Uterus (tissue), 3 donors: ENCODE measurements at regions not wholly inside any gene's neighbourhood (a gene's known extent, or its start where the extent isn't known, plus 50 kb on each side); places are given as distances from the start of the nearest gene placed in this dataset.

Source experiments
- DNase-seq, 2 donors: peaks; one replicate each; pipeline ENCODE4 v3.0.0-alpha.2; 2019 to 2020
- H3K27ac ChIP-seq, 2 donors: fragments of 200-600 bp; sonication (generic); 1 replicate in 1 of 2; 2 replicates in 1 of 2; pipeline ENCODE4 v1.5.1; 2016 to 2018
- H3K27me3 ChIP-seq, 2 donors: fragments of 200-600 bp; sonication (generic); one replicate each; pipeline ENCODE4 v1.5.1; 2018 to 2019; ENCODE audit warnings: control low read depth in 1 of 2
- H3K36me3 ChIP-seq, 2 donors: fragments of 200-600 bp; sonication (generic); one replicate each; pipeline ENCODE4 v1.5.1; 2019; ENCODE audit warnings: control low read depth in 1 of 2
- H3K4me1 ChIP-seq, 2 donors: fragments of 200-600 bp; sonication (generic); one replicate each; pipeline ENCODE4 v1.5.1; 2018 to 2019; ENCODE audit warnings: control low read depth in 1 of 2
- H3K4me3 ChIP-seq, 2 donors: fragments of 200-600 bp; sonication (generic); 1 replicate in 1 of 2; 2 replicates in 1 of 2; pipeline ENCODE4 v1.5.1; 2018 to 2019; ENCODE audit warnings: mild to moderate bottlenecking in 1 of 2
- H3K9me3 ChIP-seq, 2 donors: fragments of 200-600 bp; sonication (generic); one replicate each; pipeline ENCODE4 v1.5.1; 2019; ENCODE audit warnings: control low read depth in 1 of 2
- POLR2A ChIP-seq, 2 donors: fragments of 450-650 bp; IDR thresholded peaks; one replicate each; pipeline ENCODE4 v1.6.1; 2016; ENCODE audit warnings: antibody characterized with exemption in 2 of 2, mild to moderate bottlenecking in 1 of 2, moderate library complexity in 1 of 2
- intact Hi-C: fragments of 100-400 bp; cut with DNase I; formaldehyde crosslinking; loops from one replicate; pipeline ENCODE4 v1.15.1; 2023; ENCODE audit warnings: low total_unique reads
- TF ChIP-seq, protein P1 (sequence below), 4 experiments: fragments of 200-600 bp in 2 of 4; fragments of 450-650 bp in 2 of 4; sonication (generic) in 2 of 4; IDR thresholded peaks; one replicate each; pipeline ENCODE4 v1.5.1; 2016 to 2019; ENCODE audit warnings: antibody characterized with exemption in 4 of 4, mild to moderate bottlenecking in 2 of 4, moderate library complexity in 1 of 4
- donor health status: DM: yes; HTN: yes; CAD: no.

- intact Hi-C loops = no loop called here
- H3K4me1 ChIP-seq = no peaks in the 10 kb centered on the region
- H3K36me3 ChIP-seq = no peaks in the 10 kb centered on the region
- TF ChIP-seq, protein P1, sequence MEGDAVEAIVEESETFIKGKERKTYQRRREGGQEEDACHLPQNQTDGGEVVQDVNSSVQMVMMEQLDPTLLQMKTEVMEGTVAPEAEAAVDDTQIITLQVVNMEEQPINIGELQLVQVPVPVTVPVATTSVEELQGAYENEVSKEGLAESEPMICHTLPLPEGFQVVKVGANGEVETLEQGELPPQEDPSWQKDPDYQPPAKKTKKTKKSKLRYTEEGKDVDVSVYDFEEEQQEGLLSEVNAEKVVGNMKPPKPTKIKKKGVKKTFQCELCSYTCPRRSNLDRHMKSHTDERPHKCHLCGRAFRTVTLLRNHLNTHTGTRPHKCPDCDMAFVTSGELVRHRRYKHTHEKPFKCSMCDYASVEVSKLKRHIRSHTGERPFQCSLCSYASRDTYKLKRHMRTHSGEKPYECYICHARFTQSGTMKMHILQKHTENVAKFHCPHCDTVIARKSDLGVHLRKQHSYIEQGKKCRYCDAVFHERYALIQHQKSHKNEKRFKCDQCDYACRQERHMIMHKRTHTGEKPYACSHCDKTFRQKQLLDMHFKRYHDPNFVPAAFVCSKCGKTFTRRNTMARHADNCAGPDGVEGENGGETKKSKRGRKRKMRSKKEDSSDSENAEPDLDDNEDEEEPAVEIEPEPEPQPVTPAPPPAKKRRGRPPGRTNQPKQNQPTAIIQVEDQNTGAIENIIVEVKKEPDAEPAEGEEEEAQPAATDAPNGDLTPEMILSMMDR (IDR thresholded peaks at IDR 0.05) = no peak
- TF ChIP-seq POLR2A (IDR thresholded peaks at IDR 0.05) = no peak
- no peak for DNase-seq
- H3K9me3 ChIP-seq = no peaks in the 10 kb centered on the region
- no peak overlapping the region for H3K4me3 ChIP-seq
- no peaks in the 10 kb centered on the region for H3K27me3 ChIP-seq
- no peak overlapping the region for H3K27ac ChIP-seq
Observed at GRCh38 chr4:184544788-184545409, 70.5 kb upstream of the IRF2 start.

DNA sequence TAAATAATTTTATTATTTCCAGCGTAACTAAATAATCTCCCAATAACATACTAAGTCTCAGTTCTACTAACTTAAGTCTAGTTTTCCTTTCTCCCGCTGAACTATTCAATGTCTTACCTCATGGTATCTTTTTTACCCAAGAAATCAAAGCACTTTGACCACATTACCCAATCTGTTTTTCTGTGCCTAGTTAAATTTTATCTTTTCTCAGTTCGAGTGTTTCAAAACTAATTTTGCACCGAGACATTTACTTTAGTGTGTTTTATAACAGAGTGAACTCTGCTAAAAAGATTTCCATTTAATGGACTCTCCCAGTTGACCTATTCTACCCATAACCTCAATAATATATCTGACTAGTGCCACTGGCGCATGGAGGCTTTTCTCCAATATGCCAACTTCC is 67.6 kb upstream of the IRF2 start:
- no peaks in the 10 kb centered on the region for H3K4me1 ChIP-seq
- intact Hi-C loops = no loop called here
- TF ChIP-seq, protein P1 (IDR thresholded peaks at IDR 0.05) = no peak
- no peaks in the 10 kb centered on the region for H3K27me3 ChIP-seq
- no peak overlapping the region for H3K27ac ChIP-seq
- no peaks in the 10 kb centered on the region for H3K36me3 ChIP-seq
- DNase-seq = no peak
- no peaks in the 10 kb centered on the region for H3K9me3 ChIP-seq
- no peak overlapping the region for H3K4me3 ChIP-seq

GRCh38 chr4:184540307-184540706 is 66.0 kb upstream of the IRF2 start:
- Histone ChIP-seq H3K4me3 (no peak overlapping the region), H3K27me3 (no peaks in the 10 kb centered on the region), H3K27ac (no peak overlapping the region), H3K36me3 (no peaks in the 10 kb centered on the region), H3K9me3 (no peaks in the 10 kb centered on the region), H3K4me1 (peaks cover 0 to 2% of the 10 kb centered on the region in 2 donors)
- TF ChIP-seq, protein P1 (IDR thresholded peaks at IDR 0.05) = no peak
- no peak for TF ChIP-seq POLR2A (IDR thresholded peaks at IDR 0.05)
- intact Hi-C loops = no loop called here
- DNase-seq = no peak

- H3K4me1 ChIP-seq = peaks cover 4% of the 10 kb centered on the region in 2 donors
- no peaks in the 10 kb centered on the region for H3K36me3 ChIP-seq
- TF ChIP-seq POLR2A (IDR thresholded peaks at IDR 0.05) = no peak
- TF ChIP-seq, protein P1 (IDR thresholded peaks at IDR 0.05) = peak; percentile 69 to 88 (median 80)
- intact Hi-C loops = loop anchor here (10.0 kb wide), 1 partner anchor 63 kb away; the partner anchor contains the start of gene IRF2
- peak overlapping the region; percentile 56 to 62 for H3K4me3 ChIP-seq
- peak; percentile 91 to 92 for DNase-seq
- H3K27ac ChIP-seq = peak overlapping the region; percentile 95 to 96
- no peaks in the 10 kb centered on the region for H3K9me3 ChIP-seq
- H3K27me3 ChIP-seq = no peaks in the 10 kb centered on the region
Observed at GRCh38 chr4:184538023-184538599, 63.8 kb upstream of the IRF2 start.

GRCh38 chr4:184537269-184538022 is 63.1 kb upstream of the IRF2 start:
- TF ChIP-seq, protein P1 (IDR thresholded peaks at IDR 0.05) = peak in 1 of 4 experiments; percentile 13
- peak; percentile 87 to 93 for TF ChIP-seq POLR2A (IDR thresholded peaks at IDR 0.05)
- H3K36me3 ChIP-seq = no peaks in the 10 kb centered on the region
- intact Hi-C loops = loop anchor here (10.0 kb wide), 1 partner anchor 63 kb away; the partner anchor contains the start of gene IRF2
- H3K27me3 ChIP-seq = no peaks in the 10 kb centered on the region
- peak overlapping the region; percentile 56 to 62 for H3K4me3 ChIP-seq
- peaks cover 4% of the 10 kb centered on the region in 2 donors for H3K4me1 ChIP-seq
- peak overlapping the region; percentile 95 to 96 for H3K27ac ChIP-seq
- DNase-seq = peak; percentile 97 to 99
- no peaks in the 10 kb centered on the region for H3K9me3 ChIP-seq
